Right ventricle myocardium inferior (tissue), 1 donor: ENCODE measurements at regions not wholly inside any gene's neighbourhood (a gene's known extent, or its start where the extent isn't known, plus 50 kb on each side); places are given as distances from the start of the nearest gene placed in this dataset.
"Not testable (repeated sequence)": the region's sequence is repeated elsewhere in the genome, so short reads cannot be mapped to it uniquely, and the experiment has no call there.

Source experiments
- ATAC-seq: fragments of 200-7000 bp; cut with Tn5 transposase; one replicate; pipeline ENCODE4 v1.9.1; 2020; ENCODE audit warnings: mild to moderate bottlenecking, moderate library complexity
- DNase-seq: peaks from one replicate; pipeline ENCODE4 v3.0.0; 2021; ENCODE audit errors: missing footprints
- intact Hi-C: fragments of 100-400 bp; cut with DNase I; formaldehyde crosslinking; loops from one replicate; pipeline ENCODE4 v1.11.0; 2022
- donor health status: DM: no; HTN: yes; CAD: no; lungs with severe emphysema.

GRCh38 chr1:90382161-90382560 lies 334.9 kb downstream of the BARHL2 start:
- no peak for DNase-seq
- intact Hi-C loops = no loop called here
- no peak for ATAC-seq

- no peak for ATAC-seq
- intact Hi-C loops = no loop called here
- no peak for DNase-seq
Measured at GRCh38 chr1:90381598-90381997, 335.5 kb downstream of the BARHL2 start.

- ATAC-seq (no peak), DNase-seq (no peak)
- intact Hi-C loops = no loop called here
Measured at GRCh38 chr1:90371448-90371813, 345.7 kb downstream of the BARHL2 start.

- DNase-seq = no peak
- ATAC-seq = no peak
- intact Hi-C loops = no loop called here
Measured at GRCh38 chr1:90370686-90371447, 346.2 kb downstream of the BARHL2 start.

- DNase-seq = no peak
- intact Hi-C loops = no loop called here
Measured at GRCh38 chr1:90362163-90362562, 354.9 kb downstream of the BARHL2 start.

GRCh38 chr1:90361026-90361425 lies 356.1 kb downstream of the BARHL2 start:
- intact Hi-C loops = no loop called here
- DNase-seq (no peak), ATAC-seq (no peak)

More at GRCh38 chr1:90362163-90362562, 354.9 kb downstream of the BARHL2 start:
- ATAC-seq = no peak

- intact Hi-C loops = no loop called here
- DNase-seq (no peak), ATAC-seq (no peak)
Measured at GRCh38 chr1:90359994-90360393, 357.1 kb downstream of the BARHL2 start.

GRCh38 chr1:90358448-90358847 lies 358.7 kb downstream of the BARHL2 start:
- ATAC-seq (no peak), DNase-seq (no peak)
- intact Hi-C loops = no loop called here

- DNase-seq (no peak), ATAC-seq (no peak)
- intact Hi-C loops = no loop called here
Measured at GRCh38 chr1:90357995-90358394, 359.1 kb downstream of the BARHL2 start.

GRCh38 chr1:90356991-90357390 lies 360.1 kb downstream of the BARHL2 start:
- no peak for DNase-seq
- intact Hi-C loops = no loop called here
- ATAC-seq = no peak

GRCh38 chr1:90356101-90356500 lies 361.0 kb downstream of the BARHL2 start:
- ATAC-seq = no peak
- intact Hi-C loops = no loop called here
- no peak for DNase-seq

GRCh38 chr1:90354704-90355103 lies 359.8 kb downstream of the ZNF326 start:
- intact Hi-C loops = no loop called here
- ATAC-seq (no peak), DNase-seq (no peak)

- DNase-seq (no peak), ATAC-seq (no peak)
- intact Hi-C loops = no loop called here
Measured at GRCh38 chr1:90351019-90351418, 356.1 kb downstream of the ZNF326 start.

GRCh38 chr1:90349510-90349909 lies 354.6 kb downstream of the ZNF326 start:
- DNase-seq (no peak), ATAC-seq (no peak)
- intact Hi-C loops = no loop called here

- DNase-seq (no peak), ATAC-seq (no peak)
- intact Hi-C loops = no loop called here
Measured at GRCh38 chr1:90348934-90349333, 354.0 kb downstream of the ZNF326 start.

- intact Hi-C loops, ATAC-seq, DNase-seq: not testable (repeated sequence)
Measured at GRCh38 chr1:90348459-90348858, 353.5 kb downstream of the ZNF326 start.

- intact Hi-C loops = no loop called here
- ATAC-seq = no peak
- no peak for DNase-seq
Measured at GRCh38 chr1:90347366-90347765, 352.5 kb downstream of the ZNF326 start.

- intact Hi-C loops = no loop called here
- ATAC-seq = no peak
Measured at GRCh38 chr1:90346757-90347156, 351.8 kb downstream of the ZNF326 start.

GRCh38 chr1:90346349-90346748 lies 351.4 kb downstream of the ZNF326 start:
- no peak for ATAC-seq
- intact Hi-C loops = no loop called here
- DNase-seq = no peak

More at GRCh38 chr1:90346757-90347156, 351.8 kb downstream of the ZNF326 start:
- DNase-seq = no peak

GRCh38 chr1:90344963-90345730 lies 350.2 kb downstream of the ZNF326 start:
- DNase-seq (no peak), ATAC-seq (no peak)
- intact Hi-C loops = no loop called here
